ENCODE measurements at regions not wholly inside any gene's neighbourhood (a gene's known extent, or its start where the extent isn't known, plus 50 kb on each side); places are given as distances from the start of the nearest gene placed in this dataset.
A peak's percentile ranks its signal among the peaks of the same experiment; 100 is the strongest.

GRCh38 chr12:90290980-90291975, 582.6 kb upstream of the ATP2B1 start:
- TF ChIP-seq, protein P1, sequence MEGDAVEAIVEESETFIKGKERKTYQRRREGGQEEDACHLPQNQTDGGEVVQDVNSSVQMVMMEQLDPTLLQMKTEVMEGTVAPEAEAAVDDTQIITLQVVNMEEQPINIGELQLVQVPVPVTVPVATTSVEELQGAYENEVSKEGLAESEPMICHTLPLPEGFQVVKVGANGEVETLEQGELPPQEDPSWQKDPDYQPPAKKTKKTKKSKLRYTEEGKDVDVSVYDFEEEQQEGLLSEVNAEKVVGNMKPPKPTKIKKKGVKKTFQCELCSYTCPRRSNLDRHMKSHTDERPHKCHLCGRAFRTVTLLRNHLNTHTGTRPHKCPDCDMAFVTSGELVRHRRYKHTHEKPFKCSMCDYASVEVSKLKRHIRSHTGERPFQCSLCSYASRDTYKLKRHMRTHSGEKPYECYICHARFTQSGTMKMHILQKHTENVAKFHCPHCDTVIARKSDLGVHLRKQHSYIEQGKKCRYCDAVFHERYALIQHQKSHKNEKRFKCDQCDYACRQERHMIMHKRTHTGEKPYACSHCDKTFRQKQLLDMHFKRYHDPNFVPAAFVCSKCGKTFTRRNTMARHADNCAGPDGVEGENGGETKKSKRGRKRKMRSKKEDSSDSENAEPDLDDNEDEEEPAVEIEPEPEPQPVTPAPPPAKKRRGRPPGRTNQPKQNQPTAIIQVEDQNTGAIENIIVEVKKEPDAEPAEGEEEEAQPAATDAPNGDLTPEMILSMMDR (IDR thresholded peaks at IDR 0.05), result no peak
- no peak for DNase-seq (ENCODE audit: low spot score)
- no peak overlapping the region for H3K4me3 ChIP-seq
- H3K27ac ChIP-seq, result peak overlapping the region in 1 of 2 donors; percentile 23
- peaks cover 0 to 11% of the 10 kb centered on the region in 2 donors for H3K9me3 ChIP-seq
- no peaks in the 10 kb centered on the region for H3K36me3 ChIP-seq
- peaks cover 0 to 11% of the 10 kb centered on the region in 2 donors for H3K4me1 ChIP-seq
- H3K27me3 ChIP-seq, result no peaks in the 10 kb centered on the region

DNA sequence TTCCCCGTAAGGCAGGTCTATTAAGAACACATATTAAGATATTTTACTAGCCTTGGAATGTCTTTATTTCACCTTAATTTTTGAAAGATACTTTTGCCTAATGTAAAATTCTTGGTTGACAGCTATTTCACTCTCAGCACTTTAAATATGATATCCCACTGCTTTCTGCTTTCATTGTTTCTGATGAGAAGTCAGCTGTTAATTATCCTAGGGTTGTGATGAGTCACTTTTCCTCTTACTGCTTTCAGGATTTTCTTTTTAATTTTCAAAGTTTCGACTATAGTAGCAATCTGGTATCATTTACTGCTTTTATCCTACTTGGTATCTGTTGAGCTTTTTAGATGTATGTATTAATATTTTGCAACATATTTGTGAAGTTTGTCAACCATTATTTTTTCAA, 578.9 kb upstream of the ATP2B1 start:
- peaks cover 0 to 11% of the 10 kb centered on the region in 2 donors for H3K9me3 ChIP-seq
- no peak for DNase-seq (ENCODE audit: low spot score)
- no peak overlapping the region for H3K4me3 ChIP-seq
- TF ChIP-seq, protein P1 (IDR thresholded peaks at IDR 0.05), result no peak
- H3K4me1 ChIP-seq, result peaks cover 0 to 11% of the 10 kb centered on the region in 2 donors
- H3K27me3 ChIP-seq, result no peaks in the 10 kb centered on the region
- no peak overlapping the region for H3K27ac ChIP-seq
- no peaks in the 10 kb centered on the region for H3K36me3 ChIP-seq

- no peaks in the 10 kb centered on the region for H3K36me3 ChIP-seq
- H3K27ac ChIP-seq, result no peak overlapping the region
- no peak overlapping the region for H3K4me3 ChIP-seq
- H3K4me1 ChIP-seq, result no peaks in the 10 kb centered on the region
- DNase-seq (ENCODE audit: low spot score), result no peak
- TF ChIP-seq, protein P1 (IDR thresholded peaks at IDR 0.05), result no peak
- no peaks in the 10 kb centered on the region for H3K27me3 ChIP-seq
- H3K9me3 ChIP-seq, result peaks cover 0 to 8% of the 10 kb centered on the region in 2 donors
Observed at GRCh38 chr12:90281154-90281868, 572.7 kb upstream of the ATP2B1 start.

DNA sequence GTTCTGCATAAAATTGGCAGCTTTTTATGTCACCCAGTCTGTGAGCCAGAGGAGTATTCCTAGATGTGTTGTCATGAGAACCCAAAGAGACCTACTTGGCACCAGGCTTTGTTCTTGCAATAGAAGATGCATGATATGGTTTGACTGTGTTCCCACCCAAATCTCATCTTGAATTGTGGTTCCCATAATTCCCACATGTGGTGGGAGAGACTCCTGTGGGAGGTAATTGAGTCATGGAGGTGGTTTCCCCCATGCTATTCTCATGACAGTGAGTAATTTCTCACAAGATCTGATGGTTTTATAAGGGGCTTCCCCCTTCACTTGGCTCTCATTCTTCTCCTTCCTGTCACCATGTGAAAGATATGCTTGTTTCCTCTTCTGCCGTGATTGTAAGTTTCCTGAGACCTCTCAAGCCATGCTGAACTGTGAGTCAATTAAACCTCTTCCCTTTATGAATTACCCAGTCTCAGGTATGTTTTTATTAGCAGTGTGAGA, 572.0 kb upstream of the ATP2B1 start:
- no peaks in the 10 kb centered on the region for H3K4me1 ChIP-seq
- no peaks in the 10 kb centered on the region for H3K27me3 ChIP-seq
- no peak overlapping the region for H3K4me3 ChIP-seq
- TF ChIP-seq, protein P1 (IDR thresholded peaks at IDR 0.05), result no peak
- peaks cover 0 to 8% of the 10 kb centered on the region in 2 donors for H3K9me3 ChIP-seq
- no peak for DNase-seq (ENCODE audit: low spot score)
- no peaks in the 10 kb centered on the region for H3K36me3 ChIP-seq
- H3K27ac ChIP-seq, result no peak overlapping the region

- Histone ChIP-seq H3K36me3 (no peaks in the 10 kb centered on the region), H3K27me3 (no peaks in the 10 kb centered on the region), H3K4me3 (no peak overlapping the region), H3K27ac (no peak overlapping the region), H3K4me1 (no peaks in the 10 kb centered on the region), H3K9me3 (peaks cover 0 to 8% of the 10 kb centered on the region in 2 donors)
- no peak for DNase-seq (ENCODE audit: low spot score)
- TF ChIP-seq, protein P1 (IDR thresholded peaks at IDR 0.05), result no peak
Observed at GRCh38 chr12:90280033-90280432, 571.4 kb upstream of the ATP2B1 start.

All from right atrium auricular region (tissue), 2 donors.